ENCODE measurements at regions not wholly inside any gene's neighbourhood (a gene's known extent, or its start where the extent isn't known, plus 50 kb on each side); places are given as distances from the start of the nearest gene placed in this dataset.

- Histone ChIP-seq H3K36me3 (no peaks in the 10 kb centered on the region), H3K4me3 (ENCODE audit: low read depth, low read length) (no peak overlapping the region), H3K9me3 (ENCODE audit: severe bottlenecking) (peaks cover 4% of the 10 kb centered on the region), H3K27ac (no peak overlapping the region), H3K27me3 (ENCODE audit: insufficient read depth, low read depth, severe bottlenecking) (no peaks in the 10 kb centered on the region)
- DNase-seq, result no peak
- TF ChIP-seq CTCF (IDR thresholded peaks at IDR 0.05; ENCODE audit: low read depth, low read length), result no peak
Observed at GRCh38 chr4:15270201-15270600, 157.6 kb upstream of the C1QTNF7 start.

- DNase-seq, result no peak
- no peak for TF ChIP-seq CTCF (IDR thresholded peaks at IDR 0.05; ENCODE audit: low read depth, low read length)
- no peak overlapping the region for H3K27ac ChIP-seq
- H3K4me3 ChIP-seq (ENCODE audit: low read depth, low read length), result no peak overlapping the region
- no peaks in the 10 kb centered on the region for H3K36me3 ChIP-seq
- H3K27me3 ChIP-seq (ENCODE audit: insufficient read depth, low read depth, severe bottlenecking), result no peaks in the 10 kb centered on the region
- H3K9me3 ChIP-seq (ENCODE audit: severe bottlenecking), result no peaks in the 10 kb centered on the region
Observed at GRCh38 chr4:15286041-15286440, 141.8 kb upstream of the C1QTNF7 start.

DNA sequence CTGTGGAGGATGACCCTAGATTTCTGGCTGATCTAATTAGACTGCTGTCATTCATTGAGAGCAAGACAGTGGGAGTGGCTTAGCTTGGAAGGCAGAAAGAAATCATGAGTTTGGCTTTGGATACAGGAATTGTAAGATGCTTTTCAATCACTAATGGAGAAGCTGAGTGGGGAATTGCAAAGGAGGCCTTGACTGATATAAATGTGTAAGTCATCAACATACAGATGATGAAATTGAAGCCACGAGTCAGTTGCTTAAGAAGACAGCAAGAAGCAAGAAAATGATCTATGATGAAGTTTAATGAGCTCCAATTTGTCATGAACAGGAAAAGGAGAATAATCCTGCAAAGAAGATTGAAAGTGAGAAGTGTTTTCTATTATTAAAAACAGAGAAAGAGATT is 136.7 kb upstream of the C1QTNF7 start:
- no peak for DNase-seq
- TF ChIP-seq CTCF (IDR thresholded peaks at IDR 0.05; ENCODE audit: low read depth, low read length), result no peak
- no peaks in the 10 kb centered on the region for H3K27me3 ChIP-seq (ENCODE audit: insufficient read depth, low read depth, severe bottlenecking)
- no peaks in the 10 kb centered on the region for H3K36me3 ChIP-seq
- H3K27ac ChIP-seq, result no peak overlapping the region
- H3K9me3 ChIP-seq (ENCODE audit: severe bottlenecking), result no peaks in the 10 kb centered on the region
- H3K4me3 ChIP-seq (ENCODE audit: low read depth, low read length), result no peak overlapping the region

DNA sequence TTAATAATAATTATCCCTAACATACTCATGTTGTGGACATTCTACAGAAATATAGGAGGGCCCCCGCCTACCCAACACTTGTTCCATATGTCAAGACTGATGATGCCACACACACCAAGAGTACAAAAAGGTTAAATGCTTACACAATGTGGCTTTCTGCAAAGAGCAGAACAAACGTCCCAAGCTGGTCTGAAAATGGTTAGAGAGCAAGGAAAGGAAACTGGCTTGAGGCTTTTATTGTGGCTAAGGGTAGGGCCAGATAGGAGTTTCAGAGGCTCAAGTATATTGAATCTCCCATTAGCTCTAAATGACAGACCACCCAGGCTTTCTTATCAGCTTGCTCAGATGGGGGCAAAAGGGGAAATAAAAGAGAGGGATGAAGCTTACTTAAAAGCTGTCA is 134.1 kb upstream of the C1QTNF7 start:
- Histone ChIP-seq H3K9me3 (ENCODE audit: severe bottlenecking) (no peaks in the 10 kb centered on the region), H3K4me3 (ENCODE audit: low read depth, low read length) (no peak overlapping the region), H3K36me3 (no peaks in the 10 kb centered on the region), H3K27ac (no peak overlapping the region), H3K27me3 (ENCODE audit: insufficient read depth, low read depth, severe bottlenecking) (no peaks in the 10 kb centered on the region)
- DNase-seq, result no peak
- TF ChIP-seq CTCF (IDR thresholded peaks at IDR 0.05; ENCODE audit: low read depth, low read length), result no peak

GRCh38 chr4:15294202-15294601 is 133.6 kb upstream of the C1QTNF7 start:
- no peaks in the 10 kb centered on the region for H3K36me3 ChIP-seq
- H3K9me3 ChIP-seq (ENCODE audit: severe bottlenecking), result no peaks in the 10 kb centered on the region
- DNase-seq, result peak; percentile 17
- TF ChIP-seq CTCF (IDR thresholded peaks at IDR 0.05; ENCODE audit: low read depth, low read length), result no peak
- no peak overlapping the region for H3K4me3 ChIP-seq (ENCODE audit: low read depth, low read length)
- H3K27me3 ChIP-seq (ENCODE audit: insufficient read depth, low read depth, severe bottlenecking), result no peaks in the 10 kb centered on the region
- H3K27ac ChIP-seq, result no peak overlapping the region

- no peaks in the 10 kb centered on the region for H3K9me3 ChIP-seq (ENCODE audit: severe bottlenecking)
- H3K27me3 ChIP-seq (ENCODE audit: insufficient read depth, low read depth, severe bottlenecking), result no peaks in the 10 kb centered on the region
- DNase-seq, result peak; percentile 28
- no peak overlapping the region for H3K4me3 ChIP-seq (ENCODE audit: low read depth, low read length)
- H3K27ac ChIP-seq, result no peak overlapping the region
- no peak for TF ChIP-seq CTCF (IDR thresholded peaks at IDR 0.05; ENCODE audit: low read depth, low read length)
- H3K36me3 ChIP-seq, result no peaks in the 10 kb centered on the region
Observed at GRCh38 chr4:15294832-15295231, 133.0 kb upstream of the C1QTNF7 start.

Measured in WERI-Rb-1 (cell line).